ENCODE measurements at regions not wholly inside any gene's neighbourhood (a gene's known extent, or its start where the extent isn't known, plus 50 kb on each side); places are given as distances from the start of the nearest gene placed in this dataset.

- Histone ChIP-seq H3K9me3 (ENCODE audit: low read depth, low read length) (no peaks in the 10 kb centered on the region), H3K4me3 (ENCODE audit: low read length) (no peak overlapping the region)
These were observed 192.7 kb upstream of the ITGA4 start for GRCh38 chr2:181264441-181264840.

GRCh38 chr2:181266614-181267013 lies 190.6 kb upstream of the ITGA4 start:
- Histone ChIP-seq H3K27me3 (ENCODE audit: insufficient read depth, low read length) (no peaks in the 10 kb centered on the region), H3K4me1 (ENCODE audit: insufficient read depth, low read length) (no peaks in the 10 kb centered on the region), H3K4me3 (ENCODE audit: low read length) (no peak overlapping the region), H3K9me3 (ENCODE audit: low read depth, low read length) (no peaks in the 10 kb centered on the region)

More at GRCh38 chr2:181264441-181264840, 192.7 kb upstream of the ITGA4 start:
- Histone ChIP-seq H3K4me1 (ENCODE audit: insufficient read depth, low read length) (no peaks in the 10 kb centered on the region), H3K27me3 (ENCODE audit: insufficient read depth, low read length) (no peaks in the 10 kb centered on the region)

- Histone ChIP-seq H3K27me3 (ENCODE audit: insufficient read depth, low read length) (no peaks in the 10 kb centered on the region), H3K4me3 (ENCODE audit: low read length) (no peak overlapping the region), H3K9me3 (ENCODE audit: low read depth, low read length) (no peaks in the 10 kb centered on the region), H3K4me1 (ENCODE audit: insufficient read depth, low read length) (no peaks in the 10 kb centered on the region)
These were observed 188.9 kb upstream of the ITGA4 start for GRCh38 chr2:181268174-181268867.

GRCh38 chr2:181273986-181274385 lies 183.2 kb upstream of the ITGA4 start:
- no peaks in the 10 kb centered on the region for H3K27me3 ChIP-seq (ENCODE audit: insufficient read depth, low read length)
- H3K4me1 ChIP-seq (ENCODE audit: insufficient read depth, low read length) = no peaks in the 10 kb centered on the region
- no peaks in the 10 kb centered on the region for H3K9me3 ChIP-seq (ENCODE audit: low read depth, low read length)
- no peak overlapping the region for H3K4me3 ChIP-seq (ENCODE audit: low read length)

- no peaks in the 10 kb centered on the region for H3K27me3 ChIP-seq (ENCODE audit: insufficient read depth, low read length)
- H3K9me3 ChIP-seq (ENCODE audit: low read depth, low read length) = no peaks in the 10 kb centered on the region
- no peak overlapping the region for H3K4me3 ChIP-seq (ENCODE audit: low read length)
- no peaks in the 10 kb centered on the region for H3K4me1 ChIP-seq (ENCODE audit: insufficient read depth, low read length)
These were observed 181.5 kb upstream of the ITGA4 start for GRCh38 chr2:181275643-181276070.

GRCh38 chr2:181281206-181281832 lies 175.9 kb upstream of the ITGA4 start:
- H3K4me3 ChIP-seq (ENCODE audit: low read length) = no peak overlapping the region
- H3K4me1 ChIP-seq (ENCODE audit: insufficient read depth, low read length) = peaks cover 3% of the 10 kb centered on the region
- H3K9me3 ChIP-seq (ENCODE audit: low read depth, low read length) = no peaks in the 10 kb centered on the region
- no peaks in the 10 kb centered on the region for H3K27me3 ChIP-seq (ENCODE audit: insufficient read depth, low read length)

GRCh38 chr2:181285116-181285515 lies 172.1 kb upstream of the ITGA4 start:
- H3K27me3 ChIP-seq (ENCODE audit: insufficient read depth, low read length) = no peaks in the 10 kb centered on the region
- no peaks in the 10 kb centered on the region for H3K9me3 ChIP-seq (ENCODE audit: low read depth, low read length)
- no peak overlapping the region for H3K4me3 ChIP-seq (ENCODE audit: low read length)
- peaks cover 3% of the 10 kb centered on the region for H3K4me1 ChIP-seq (ENCODE audit: insufficient read depth, low read length)

GRCh38 chr2:181289698-181290097 lies 167.5 kb upstream of the ITGA4 start:
- no peaks in the 10 kb centered on the region for H3K27me3 ChIP-seq (ENCODE audit: insufficient read depth, low read length)
- H3K9me3 ChIP-seq (ENCODE audit: low read depth, low read length) = no peaks in the 10 kb centered on the region
- no peak overlapping the region for H3K4me3 ChIP-seq (ENCODE audit: low read length)
- no peaks in the 10 kb centered on the region for H3K4me1 ChIP-seq (ENCODE audit: insufficient read depth, low read length)

GRCh38 chr2:181290182-181290581 lies 167.0 kb upstream of the ITGA4 start:
- H3K27me3 ChIP-seq (ENCODE audit: insufficient read depth, low read length) = no peaks in the 10 kb centered on the region
- peaks cover under 1% of the 10 kb centered on the region for H3K9me3 ChIP-seq (ENCODE audit: low read depth, low read length)
- H3K4me3 ChIP-seq (ENCODE audit: low read length) = no peak overlapping the region
- H3K4me1 ChIP-seq (ENCODE audit: insufficient read depth, low read length) = no peaks in the 10 kb centered on the region

- Histone ChIP-seq H3K27me3 (ENCODE audit: insufficient read depth, low read length) (no peaks in the 10 kb centered on the region), H3K4me1 (ENCODE audit: insufficient read depth, low read length) (no peaks in the 10 kb centered on the region), H3K4me3 (ENCODE audit: low read length) (no peak overlapping the region), H3K9me3 (ENCODE audit: low read depth, low read length) (peaks cover 12% of the 10 kb centered on the region)
These were observed 162.2 kb upstream of the ITGA4 start for GRCh38 chr2:181294979-181295378.

- peaks cover 6% of the 10 kb centered on the region for H3K9me3 ChIP-seq (ENCODE audit: low read depth, low read length)
- peaks cover 26% of the 10 kb centered on the region for H3K4me1 ChIP-seq (ENCODE audit: insufficient read depth, low read length)
- H3K4me3 ChIP-seq (ENCODE audit: low read length) = no peak overlapping the region
- no peaks in the 10 kb centered on the region for H3K27me3 ChIP-seq (ENCODE audit: insufficient read depth, low read length)
These were observed 156.4 kb upstream of the ITGA4 start for GRCh38 chr2:181300600-181301291.

- H3K9me3 ChIP-seq (ENCODE audit: low read depth, low read length) = no peaks in the 10 kb centered on the region
- peaks cover 48% of the 10 kb centered on the region for H3K4me1 ChIP-seq (ENCODE audit: insufficient read depth, low read length)
- no peak overlapping the region for H3K4me3 ChIP-seq (ENCODE audit: low read length)
- H3K27me3 ChIP-seq (ENCODE audit: insufficient read depth, low read length) = no peaks in the 10 kb centered on the region
These were observed 153.0 kb upstream of the ITGA4 start for GRCh38 chr2:181304011-181304844.

GRCh38 chr2:181305301-181306123 lies 151.7 kb upstream of the ITGA4 start:
- Histone ChIP-seq H3K27me3 (ENCODE audit: insufficient read depth, low read length) (no peaks in the 10 kb centered on the region), H3K4me1 (ENCODE audit: insufficient read depth, low read length) (peaks cover 51% of the 10 kb centered on the region), H3K9me3 (ENCODE audit: low read depth, low read length) (no peaks in the 10 kb centered on the region), H3K4me3 (ENCODE audit: low read length) (no peak overlapping the region)

- no peaks in the 10 kb centered on the region for H3K27me3 ChIP-seq (ENCODE audit: insufficient read depth, low read length)
- H3K4me3 ChIP-seq (ENCODE audit: low read length) = no peak overlapping the region
- peaks cover 54% of the 10 kb centered on the region for H3K4me1 ChIP-seq (ENCODE audit: insufficient read depth, low read length)
- no peaks in the 10 kb centered on the region for H3K9me3 ChIP-seq (ENCODE audit: low read depth, low read length)
These were observed 150.4 kb upstream of the ITGA4 start for GRCh38 chr2:181306785-181307184.

Data from mononuclear cell (primary cell).